ENCODE measurements at regions not wholly inside any gene's neighbourhood (a gene's known extent, or its start where the extent isn't known, plus 50 kb on each side); places are given as distances from the start of the nearest gene placed in this dataset.

DNA sequence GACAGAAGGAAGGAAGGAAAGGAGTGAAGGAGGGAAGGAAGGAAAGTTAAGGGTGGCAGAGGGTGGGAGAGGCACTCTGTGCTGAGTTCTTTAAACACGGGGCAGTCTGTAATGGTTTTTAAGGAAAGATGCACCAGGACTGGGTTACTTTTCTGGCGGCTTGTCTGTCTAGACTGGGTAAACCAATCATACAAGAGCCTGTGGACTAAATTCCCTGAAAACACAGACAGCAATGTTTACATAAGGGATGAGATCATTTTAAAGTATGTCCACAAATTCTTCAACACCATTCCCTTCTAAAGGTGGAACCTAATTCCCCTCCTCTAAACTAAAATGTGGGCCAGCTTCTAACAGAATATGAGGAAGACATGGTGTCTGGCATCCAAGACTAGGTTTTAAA, 235.5 kb upstream of the IGF1R start:
- peaks cover 3% of the 10 kb centered on the region for H3K4me1 ChIP-seq (ENCODE audit: control insufficient read depth, insufficient read depth, low read length)
- H3K27me3 ChIP-seq (ENCODE audit: control insufficient read depth, insufficient read depth, low read length), result no peaks in the 10 kb centered on the region
- H3K9ac ChIP-seq (ENCODE audit: low read length), result no peak overlapping the region
- H3K36me3 ChIP-seq (ENCODE audit: control insufficient read depth, insufficient read depth, low read length), result no peaks in the 10 kb centered on the region
- H3K27ac ChIP-seq (ENCODE audit: low read depth, low read length), result no peak overlapping the region
- no peak overlapping the region for H3K4me3 ChIP-seq (ENCODE audit: low read length)

DNA sequence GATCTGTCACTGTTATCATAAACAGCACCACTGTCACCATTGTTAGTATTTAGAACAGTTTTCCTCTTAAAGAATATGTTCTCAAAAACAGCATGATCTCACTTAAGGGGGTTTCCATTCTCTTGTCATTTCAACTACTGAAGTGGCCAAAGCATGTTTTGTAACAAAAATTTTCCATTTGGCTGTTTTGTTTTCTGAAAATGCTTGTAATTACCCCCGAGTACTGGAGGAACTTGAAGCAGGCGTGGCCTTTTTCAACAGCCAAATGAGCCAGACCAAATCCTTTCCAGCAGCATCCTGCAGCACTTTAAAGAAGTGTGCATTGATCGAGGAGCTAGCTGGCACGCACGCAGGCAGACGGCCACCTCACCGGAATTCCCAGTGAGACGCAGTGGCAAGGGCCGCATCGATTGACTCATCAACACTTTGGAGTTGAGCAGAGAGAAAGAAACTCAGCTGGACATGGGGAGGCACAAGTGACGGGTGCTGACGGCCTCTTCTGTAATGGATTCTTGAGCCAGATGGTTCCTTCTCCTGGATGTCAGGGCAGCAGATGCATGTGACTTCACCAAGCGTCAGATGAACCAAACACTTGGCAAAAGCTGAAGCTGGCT, 234.3 kb upstream of the IGF1R start:
- Histone ChIP-seq H3K9ac (ENCODE audit: low read length) (no peak overlapping the region), H3K36me3 (ENCODE audit: control insufficient read depth, insufficient read depth, low read length) (no peaks in the 10 kb centered on the region), H3K27ac (ENCODE audit: low read depth, low read length) (no peak overlapping the region), H3K4me3 (ENCODE audit: low read length) (no peak overlapping the region), H3K27me3 (ENCODE audit: control insufficient read depth, insufficient read depth, low read length) (no peaks in the 10 kb centered on the region), H3K4me1 (ENCODE audit: control insufficient read depth, insufficient read depth, low read length) (peaks cover 3% of the 10 kb centered on the region)

DNA sequence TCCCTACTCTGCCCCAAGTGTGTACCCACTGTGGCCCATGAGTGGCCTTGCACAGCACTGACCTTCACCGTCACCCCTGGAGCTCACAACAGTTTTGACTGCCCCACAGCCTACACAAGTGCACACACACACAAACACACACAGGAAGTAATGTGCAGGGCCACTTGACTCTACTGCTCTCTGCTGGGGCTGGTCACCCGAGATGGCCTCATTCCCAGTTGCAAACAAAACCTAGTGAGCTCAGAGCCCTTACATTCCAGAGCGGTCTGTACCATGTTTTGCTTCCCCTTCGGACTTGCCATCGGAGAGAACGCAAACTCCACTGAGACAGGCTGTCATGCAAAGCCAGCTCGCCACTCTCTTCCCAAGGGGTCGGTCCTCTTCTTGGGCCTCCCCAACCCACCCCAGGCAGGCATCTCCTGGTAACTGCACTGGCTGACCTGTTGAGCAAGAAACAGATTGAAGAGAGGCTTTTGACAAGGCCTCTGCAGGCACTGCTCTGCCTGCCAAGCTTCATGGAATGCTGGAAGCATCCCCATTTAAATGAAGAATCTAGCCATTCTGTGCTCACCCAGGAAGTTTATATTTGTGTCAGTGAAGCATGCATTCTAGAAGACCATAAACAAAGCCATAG, 232.0 kb upstream of the IGF1R start:
- H3K9ac ChIP-seq (ENCODE audit: low read length), result no peak overlapping the region
- no peaks in the 10 kb centered on the region for H3K36me3 ChIP-seq (ENCODE audit: control insufficient read depth, insufficient read depth, low read length)
- H3K4me1 ChIP-seq (ENCODE audit: control insufficient read depth, insufficient read depth, low read length), result peaks cover 3% of the 10 kb centered on the region
- no peaks in the 10 kb centered on the region for H3K27me3 ChIP-seq (ENCODE audit: control insufficient read depth, insufficient read depth, low read length)
- peak overlapping the region; percentile 21 for H3K27ac ChIP-seq (ENCODE audit: low read depth, low read length)
- H3K4me3 ChIP-seq (ENCODE audit: low read length), result no peak overlapping the region

DNA sequence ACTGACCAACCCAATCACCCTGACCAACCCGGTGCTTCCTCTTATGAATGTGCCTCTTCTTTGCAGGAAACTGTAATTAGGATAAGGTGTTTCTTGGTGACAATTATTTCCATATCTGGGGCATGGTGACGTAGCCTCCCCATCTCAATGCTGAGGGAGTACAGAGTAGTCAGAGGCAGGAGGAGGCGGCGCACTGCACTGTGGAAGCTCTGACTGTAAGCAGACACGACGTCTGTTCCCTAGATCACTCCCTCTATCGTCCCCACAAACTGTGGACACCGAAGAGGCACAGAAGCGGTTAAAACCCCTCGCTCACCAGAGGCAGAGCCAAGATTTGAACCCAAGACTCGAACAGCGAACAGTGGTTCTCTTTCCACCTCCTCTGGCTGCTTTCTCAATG, 231.0 kb upstream of the IGF1R start:
- no peak overlapping the region for H3K27ac ChIP-seq (ENCODE audit: low read depth, low read length)
- H3K4me1 ChIP-seq (ENCODE audit: control insufficient read depth, insufficient read depth, low read length), result peaks cover 3% of the 10 kb centered on the region
- no peaks in the 10 kb centered on the region for H3K27me3 ChIP-seq (ENCODE audit: control insufficient read depth, insufficient read depth, low read length)
- no peak overlapping the region for H3K9ac ChIP-seq (ENCODE audit: low read length)
- no peaks in the 10 kb centered on the region for H3K36me3 ChIP-seq (ENCODE audit: control insufficient read depth, insufficient read depth, low read length)
- H3K4me3 ChIP-seq (ENCODE audit: low read length), result no peak overlapping the region

DNA sequence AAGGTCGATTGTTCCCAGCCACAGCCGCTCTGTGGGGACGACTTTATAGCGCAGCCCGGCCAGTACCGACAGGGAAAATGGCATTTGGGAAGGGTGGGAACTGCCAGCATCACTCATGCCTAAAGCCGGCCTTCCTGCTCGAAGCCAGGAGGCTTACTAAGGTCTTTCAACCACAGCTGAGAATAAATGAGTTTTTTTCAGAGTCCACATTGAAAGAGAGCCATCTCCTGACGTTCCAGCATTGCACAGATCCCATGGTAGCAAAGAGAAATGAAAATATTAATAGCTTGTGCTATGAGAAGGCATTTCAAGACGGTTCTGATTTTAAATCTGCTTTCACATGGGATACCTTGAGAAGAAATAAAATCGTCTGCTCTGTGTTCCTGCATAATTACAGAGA, 230.2 kb upstream of the IGF1R start:
- peaks cover 3% of the 10 kb centered on the region for H3K4me1 ChIP-seq (ENCODE audit: control insufficient read depth, insufficient read depth, low read length)
- no peak overlapping the region for H3K9ac ChIP-seq (ENCODE audit: low read length)
- H3K27me3 ChIP-seq (ENCODE audit: control insufficient read depth, insufficient read depth, low read length), result no peaks in the 10 kb centered on the region
- peak overlapping the region; percentile 4 for H3K27ac ChIP-seq (ENCODE audit: low read depth, low read length)
- H3K36me3 ChIP-seq (ENCODE audit: control insufficient read depth, insufficient read depth, low read length), result no peaks in the 10 kb centered on the region
- no peak overlapping the region for H3K4me3 ChIP-seq (ENCODE audit: low read length)

DNA sequence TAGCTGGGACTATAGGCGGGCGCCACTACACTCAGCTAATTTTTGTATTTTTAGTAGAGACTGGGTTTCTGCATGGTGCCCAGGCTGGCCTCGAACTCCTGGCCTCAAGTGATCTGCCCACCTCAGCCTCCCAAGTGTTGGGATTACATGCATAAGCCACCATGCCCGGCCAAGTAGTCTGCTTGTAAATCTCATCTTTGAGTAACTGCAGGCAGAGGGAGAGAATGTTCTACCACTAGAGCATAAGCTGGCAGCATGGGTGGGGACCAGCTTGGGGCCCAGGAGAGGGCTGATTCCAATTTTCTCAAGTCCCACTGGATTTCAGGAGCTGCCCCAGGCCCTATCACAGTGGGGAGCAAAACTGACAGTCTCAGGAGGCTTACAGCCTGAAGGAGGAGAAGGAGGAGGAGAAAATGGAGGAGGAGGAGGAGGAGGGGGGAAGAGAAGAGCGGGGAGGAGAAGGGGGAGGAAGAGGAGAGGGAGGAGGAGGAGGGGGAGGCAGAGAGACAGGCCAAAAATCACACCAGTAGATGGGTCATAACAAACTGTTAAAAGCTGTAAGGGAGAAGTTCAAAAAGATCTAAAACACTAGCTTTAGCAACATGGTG, 229.1 kb upstream of the IGF1R start:
- Histone ChIP-seq H3K9ac (ENCODE audit: low read length) (no peak overlapping the region), H3K4me3 (ENCODE audit: low read length) (no peak overlapping the region), H3K27ac (ENCODE audit: low read depth, low read length) (no peak overlapping the region), H3K27me3 (ENCODE audit: control insufficient read depth, insufficient read depth, low read length) (no peaks in the 10 kb centered on the region), H3K4me1 (ENCODE audit: control insufficient read depth, insufficient read depth, low read length) (peaks cover 3% of the 10 kb centered on the region), H3K36me3 (ENCODE audit: control insufficient read depth, insufficient read depth, low read length) (no peaks in the 10 kb centered on the region)

DNA sequence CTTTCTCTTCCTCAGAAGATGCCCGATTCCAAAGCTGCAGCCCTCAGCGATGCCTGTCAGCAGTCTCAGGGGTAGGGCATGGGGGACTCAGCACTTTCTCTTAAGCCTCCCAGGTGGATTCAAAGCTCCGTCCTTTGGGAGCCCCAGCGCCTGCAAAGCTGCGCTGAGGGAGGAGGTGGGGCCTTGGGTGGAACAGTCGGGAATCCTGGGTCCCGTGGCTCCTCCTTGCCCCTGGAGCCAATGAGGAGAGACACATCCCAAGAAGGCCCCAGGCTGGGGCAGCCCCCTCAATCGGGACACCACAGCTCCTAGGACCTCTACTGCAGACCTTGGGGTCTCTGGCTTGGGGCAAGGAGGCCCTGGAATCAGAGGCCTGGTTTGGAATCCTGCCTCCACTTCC, 227.5 kb upstream of the IGF1R start:
- Histone ChIP-seq H3K9ac (ENCODE audit: low read length) (no peak overlapping the region), H3K36me3 (ENCODE audit: control insufficient read depth, insufficient read depth, low read length) (no peaks in the 10 kb centered on the region), H3K4me3 (ENCODE audit: low read length) (no peak overlapping the region), H3K27me3 (ENCODE audit: control insufficient read depth, insufficient read depth, low read length) (no peaks in the 10 kb centered on the region), H3K27ac (ENCODE audit: low read depth, low read length) (no peak overlapping the region), H3K4me1 (ENCODE audit: control insufficient read depth, insufficient read depth, low read length) (peaks cover 3% of the 10 kb centered on the region)

- Histone ChIP-seq H3K36me3 (ENCODE audit: control insufficient read depth, insufficient read depth, low read length) (no peaks in the 10 kb centered on the region), H3K27me3 (ENCODE audit: control insufficient read depth, insufficient read depth, low read length) (no peaks in the 10 kb centered on the region), H3K4me1 (ENCODE audit: control insufficient read depth, insufficient read depth, low read length) (no peaks in the 10 kb centered on the region), H3K27ac (ENCODE audit: low read depth, low read length) (no peak overlapping the region), H3K4me3 (ENCODE audit: low read length) (peak overlapping the region; percentile 29), H3K9ac (ENCODE audit: low read length) (no peak overlapping the region)
These were observed 226.8 kb upstream of the IGF1R start for GRCh38 chr15:98421419-98422129.

- Histone ChIP-seq H3K27ac (ENCODE audit: low read depth, low read length) (no peak overlapping the region), H3K9ac (ENCODE audit: low read length) (no peak overlapping the region), H3K36me3 (ENCODE audit: control insufficient read depth, insufficient read depth, low read length) (no peaks in the 10 kb centered on the region), H3K4me3 (ENCODE audit: low read length) (no peak overlapping the region), H3K4me1 (ENCODE audit: control insufficient read depth, insufficient read depth, low read length) (no peaks in the 10 kb centered on the region), H3K27me3 (ENCODE audit: control insufficient read depth, insufficient read depth, low read length) (peaks cover 2% of the 10 kb centered on the region)
These were observed 226.2 kb upstream of the IGF1R start for GRCh38 chr15:98422130-98422478.

DNA sequence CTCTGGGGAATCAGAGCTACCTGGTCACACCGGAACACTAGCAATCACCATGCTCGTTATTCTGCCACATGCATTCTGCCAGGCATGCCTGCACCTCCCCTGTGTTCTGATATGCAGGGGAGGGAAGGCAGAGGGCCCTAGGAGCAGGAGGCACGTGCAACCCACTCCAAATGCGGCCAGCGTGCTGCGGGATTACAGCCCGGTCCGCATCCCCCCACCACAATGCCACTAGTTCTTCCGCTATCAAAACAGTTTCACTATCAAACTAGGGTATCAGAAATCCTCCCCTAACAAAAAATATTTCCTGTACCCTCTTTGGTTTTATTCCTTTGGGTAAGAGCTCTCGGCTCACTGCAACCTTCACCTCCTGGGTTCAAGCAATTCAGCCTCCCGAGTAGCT, 223.2 kb upstream of the IGF1R start:
- Histone ChIP-seq H3K27me3 (ENCODE audit: control insufficient read depth, insufficient read depth, low read length) (peaks cover 3% of the 10 kb centered on the region), H3K9ac (ENCODE audit: low read length) (no peak overlapping the region), H3K4me3 (ENCODE audit: low read length) (no peak overlapping the region), H3K4me1 (ENCODE audit: control insufficient read depth, insufficient read depth, low read length) (peaks cover 6% of the 10 kb centered on the region), H3K27ac (ENCODE audit: low read depth, low read length) (no peak overlapping the region), H3K36me3 (ENCODE audit: control insufficient read depth, insufficient read depth, low read length) (no peaks in the 10 kb centered on the region)

GRCh38 chr15:98427321-98427720, 221.0 kb upstream of the IGF1R start:
- no peak overlapping the region for H3K27ac ChIP-seq (ENCODE audit: low read depth, low read length)
- peaks cover 6% of the 10 kb centered on the region for H3K4me1 ChIP-seq (ENCODE audit: control insufficient read depth, insufficient read depth, low read length)
- H3K36me3 ChIP-seq (ENCODE audit: control insufficient read depth, insufficient read depth, low read length), result no peaks in the 10 kb centered on the region
- H3K27me3 ChIP-seq (ENCODE audit: control insufficient read depth, insufficient read depth, low read length), result peaks cover 3% of the 10 kb centered on the region
- H3K9ac ChIP-seq (ENCODE audit: low read length), result no peak overlapping the region
- no peak overlapping the region for H3K4me3 ChIP-seq (ENCODE audit: low read length)

DNA sequence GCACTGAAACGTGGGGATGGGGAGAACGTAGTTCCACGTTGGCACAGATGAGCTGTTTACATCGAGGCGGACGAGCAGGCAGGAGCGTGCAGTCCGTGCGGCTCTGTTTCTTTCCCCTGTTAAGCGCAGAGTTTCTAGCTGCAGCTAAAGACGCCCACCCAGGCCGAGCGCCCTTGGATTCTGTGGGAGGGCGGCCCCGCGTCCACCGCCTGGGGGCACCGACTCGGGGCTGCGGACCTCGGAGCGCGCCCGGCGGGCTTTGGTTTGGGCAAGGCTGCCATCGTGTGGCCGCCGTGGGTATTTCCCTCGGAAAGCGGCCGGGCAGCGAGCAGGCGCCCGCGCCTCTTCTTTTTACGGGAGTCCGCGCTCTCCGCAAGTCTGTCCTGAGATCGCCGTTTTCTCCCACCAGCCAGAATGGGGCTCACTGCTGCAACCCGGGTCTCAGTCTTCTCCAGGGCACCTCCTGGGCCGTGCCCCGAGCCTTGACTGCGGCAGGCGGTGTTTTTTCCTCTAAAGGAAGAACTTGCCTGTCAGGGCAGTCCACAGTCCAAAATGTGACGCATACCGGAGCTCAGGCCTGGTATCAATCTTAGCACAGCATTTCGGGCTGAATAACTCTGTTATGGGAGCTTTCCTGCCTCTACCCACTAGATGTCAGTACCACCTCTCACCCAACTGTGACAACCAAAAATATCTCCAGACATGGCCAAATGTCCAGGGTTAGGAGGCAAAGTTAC, 219.9 kb upstream of the IGF1R start:
- no peaks in the 10 kb centered on the region for H3K36me3 ChIP-seq (ENCODE audit: control insufficient read depth, insufficient read depth, low read length)
- peak overlapping the region; percentile 60 for H3K4me3 ChIP-seq (ENCODE audit: low read length)
- H3K27ac ChIP-seq (ENCODE audit: low read depth, low read length), result peak overlapping the region; percentile 60
- H3K9ac ChIP-seq (ENCODE audit: low read length), result no peak overlapping the region
- H3K27me3 ChIP-seq (ENCODE audit: control insufficient read depth, insufficient read depth, low read length), result peaks cover 3% of the 10 kb centered on the region
- H3K4me1 ChIP-seq (ENCODE audit: control insufficient read depth, insufficient read depth, low read length), result peaks cover 6% of the 10 kb centered on the region

Measured in rectal smooth muscle tissue (tissue), 1 donor.